MCF 10A (cell line): ENCODE measurements at regions not wholly inside any gene's neighbourhood (a gene's known extent, or its start where the extent isn't known, plus 50 kb on each side); places are given as distances from the start of the nearest gene placed in this dataset.

Experiments used
- BruUV-seq: library from RNA; stranded (reverse); fragments of 400-500 nt; replicated peaks from 2 replicates; lab custom pipeline; 2021; lab: Mats Ljungman, UMichigan
- CTCF ChIA-PET: fragments of 300-600 bp; sonication (Branson Sonifier 250); formaldehyde crosslinking; extraction: SDS; loops from one replicate; lab custom pipeline; 2021; ENCODE audit warnings: antibody characterized with exemption, inconsistent platforms; lab: Yijun Ruan, JAX
- POLR2A ChIA-PET: fragments of 300-600, 350-650 bp; sonication (Branson Sonifier 250); formaldehyde crosslinking; extraction: SDS; loops from one replicate; lab custom pipeline; 2020; ENCODE audit warnings: antibody characterized with exemption, inconsistent platforms; lab: Yijun Ruan, JAX
- DNase-seq: peaks from one replicate; pipeline ENCODE4 v3.0.0-alpha.2; 2018; ENCODE audit not compliant: unreplicated experiment
- H3K27ac Mint-ChIP-seq: one replicate; pipeline ENCODE4 v1.8.0; 2022; ENCODE audit warnings: mild to moderate bottlenecking, low read depth, mixed read lengths; ENCODE audit not compliant: unreplicated experiment
- H3K27me3 Mint-ChIP-seq: one replicate; pipeline ENCODE4 v1.8.0; 2022; ENCODE audit warnings: mixed read lengths; ENCODE audit not compliant: insufficient read depth, unreplicated experiment
- H3K36me3 Mint-ChIP-seq: one replicate; pipeline ENCODE4 v1.8.0; 2022; ENCODE audit warnings: mild to moderate bottlenecking, moderate library complexity, mixed read lengths; ENCODE audit not compliant: insufficient read depth, unreplicated experiment
- H3K4me1 Mint-ChIP-seq: one replicate; pipeline ENCODE4 v1.8.0; 2022; ENCODE audit warnings: mixed read lengths; ENCODE audit not compliant: insufficient read depth, unreplicated experiment
- H3K4me3 Mint-ChIP-seq: one replicate; pipeline ENCODE4 v1.8.0; 2022; ENCODE audit warnings: mild to moderate bottlenecking, moderate library complexity, mixed read lengths; ENCODE audit not compliant: unreplicated experiment
- H3K9me3 Mint-ChIP-seq: one replicate; pipeline ENCODE4 v1.8.0; 2022; ENCODE audit warnings: mixed read lengths; ENCODE audit not compliant: unreplicated experiment
- CTCF ChIP-seq: fragments of 200-600 bp; IDR thresholded peaks from one replicate; pipeline ENCODE4 v1.8.0; 2022; ENCODE audit warnings: antibody characterized with exemption, mild to moderate bottlenecking; ENCODE audit not compliant: unreplicated experiment
- intact Hi-C: fragments of 100-400 bp; cut with micrococcal nuclease; formaldehyde crosslinking; loops from 2 replicates; pipeline ENCODE4 v1.14.1; 2022

DNA sequence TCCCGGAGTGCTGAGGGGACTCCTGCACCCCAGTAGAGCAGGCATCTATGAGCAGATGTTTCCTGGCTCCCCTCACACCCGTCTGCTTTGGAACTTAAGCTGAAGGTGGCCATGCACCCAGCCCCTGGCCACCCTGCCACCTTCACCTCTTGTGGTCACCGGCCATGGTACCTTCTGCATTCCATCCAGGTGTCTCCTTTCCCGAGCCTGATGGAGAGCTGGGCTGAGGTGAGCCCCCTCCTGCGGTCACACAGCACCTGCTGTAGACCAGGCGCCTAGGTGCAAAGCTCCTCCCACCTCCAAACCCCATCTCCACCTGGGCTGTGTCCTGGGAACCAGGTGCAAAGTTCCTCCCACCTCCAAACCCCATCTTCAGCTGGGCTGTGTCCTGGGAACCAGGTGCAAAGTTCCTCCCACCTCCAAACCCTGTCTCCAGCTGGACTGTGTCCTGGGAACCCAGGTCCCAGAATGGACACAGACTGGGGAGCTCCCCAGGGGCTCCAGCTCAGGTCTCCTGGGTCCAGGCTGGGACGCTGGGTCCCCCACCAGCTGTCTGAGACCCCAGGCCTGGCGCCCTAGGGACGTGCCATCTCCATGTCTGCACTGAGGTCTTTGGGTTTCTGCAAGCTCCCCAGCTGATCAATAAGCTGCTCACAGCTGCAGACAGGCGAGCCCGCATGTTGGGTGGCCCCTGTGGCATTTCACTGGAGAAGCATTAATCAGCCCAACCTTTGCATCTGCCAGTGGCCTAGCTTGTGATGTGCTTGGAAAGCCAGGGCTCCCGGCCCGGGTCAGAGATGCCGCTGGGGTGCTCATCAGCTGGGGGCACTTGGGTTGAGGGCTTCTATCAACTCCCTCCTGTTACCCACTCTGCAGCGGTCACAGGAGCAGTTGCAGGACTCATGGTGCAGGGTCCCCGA lies 61.2 kb upstream of the INPP5A start:
- POLR2A ChIA-PET = no interaction called here
- peaks cover 13% of the 10 kb centered on the region for H3K4me1 Mint-ChIP-seq
- H3K36me3 Mint-ChIP-seq = no peaks in the 10 kb centered on the region
- CTCF ChIA-PET = interaction anchor here (0.6 to 1.8 kb wide), 5 partner anchors 17 to 55 kb away, joined by 3 to 11 read pairs (median 4); no protein-coding TSS in a partner anchor
- intact Hi-C loops = no loop called here
- H3K27ac Mint-ChIP-seq = no peak overlapping the region
- no peaks in the 10 kb centered on the region for H3K27me3 Mint-ChIP-seq
- no peak overlapping the region for H3K4me3 Mint-ChIP-seq
- no peak for TF ChIP-seq CTCF
- no peak for DNase-seq
- no TSS peak for BruUV-seq
- H3K9me3 Mint-ChIP-seq = no peaks in the 10 kb centered on the region

GRCh38 chr10:132477066-132477397 lies 60.6 kb upstream of the INPP5A start:
- peaks cover 19% of the 10 kb centered on the region for H3K4me1 Mint-ChIP-seq
- ChIA-PET POLR2A (no interaction called here), CTCF (interaction anchor here (0.7 to 1.8 kb wide), 3 partner anchors 13 to 35 kb away, joined by 3 to 11 read pairs (median 3); no protein-coding TSS in a partner anchor)
- intact Hi-C loops = no loop called here
- H3K9me3 Mint-ChIP-seq = no peaks in the 10 kb centered on the region
- DNase-seq = no peak
- no peak overlapping the region for H3K27ac Mint-ChIP-seq
- no peak overlapping the region for H3K4me3 Mint-ChIP-seq
- BruUV-seq = no TSS peak
- H3K36me3 Mint-ChIP-seq = peaks cover under 1% of the 10 kb centered on the region
- TF ChIP-seq CTCF = no peak
- H3K27me3 Mint-ChIP-seq = no peaks in the 10 kb centered on the region

- TF ChIP-seq CTCF = no peak
- Mint-ChIP-seq H3K4me1 (peaks cover 25% of the 10 kb centered on the region), H3K27me3 (no peaks in the 10 kb centered on the region), H3K4me3 (no peak overlapping the region), H3K36me3 (peaks cover 6% of the 10 kb centered on the region), H3K9me3 (no peaks in the 10 kb centered on the region), H3K27ac (no peak overlapping the region)
- POLR2A ChIA-PET = no interaction called here
- CTCF ChIA-PET = interaction anchor here (0.7 to 1.8 kb wide), 3 partner anchors 13 to 34 kb away, joined by 3 to 11 read pairs (median 3); no protein-coding TSS in a partner anchor
- DNase-seq = no peak
- BruUV-seq = no TSS peak
- intact Hi-C loops = no loop called here
Measured at GRCh38 chr10:132477398-132478340, 59.9 kb upstream of the INPP5A start.
